Cardiac muscle cell (in vitro differentiated cells and primary cell): ENCODE measurements at regions not wholly inside any gene's neighbourhood (a gene's known extent, or its start where the extent isn't known, plus 50 kb on each side); places are given as distances from the start of the nearest gene placed in this dataset.
A peak's percentile ranks its signal among the peaks of the same experiment; 100 is the strongest.
"Not testable (repeated sequence)": the region's sequence is repeated elsewhere in the genome, so short reads cannot be mapped to it uniquely, and the experiment has no call there.

Experiments
- DNase-seq, 2 donors: peaks; one replicate each; pipeline versions ENCODE4 v3.0.0 to v3.0.0-alpha.2; 2010 to 2017; ENCODE audit warnings: low read depth in 1 of 2, low spot score in 1 of 2
- H3K27ac ChIP-seq: fragments of 200-600 bp; sonication (generic); 2 replicates; pipeline ENCODE4 v1.5.1; 2016
- H3K27me3 ChIP-seq: fragments of 200-600 bp; sonication (generic); 2 replicates; pipeline ENCODE4 v1.6.0; 2016; ENCODE audit warnings: control low read depth
- H3K36me3 ChIP-seq: fragments of 200-600 bp; sonication (generic); 2 replicates; pipeline ENCODE4 v1.5.1; 2016; ENCODE audit warnings: control low read depth
- H3K4me1 ChIP-seq: fragments of 200-600 bp; sonication (generic); 2 replicates; pipeline ENCODE4 v1.8.1; 2017; ENCODE audit warnings: low read depth, mild to moderate bottlenecking, mixed run types
- H3K4me3 ChIP-seq: fragments of 200-600 bp; sonication (generic); 2 replicates; pipeline ENCODE4 v1.5.1; 2016; ENCODE audit warnings: mild to moderate bottlenecking
- H3K9me3 ChIP-seq: fragments of 200-600 bp; sonication (generic); 2 replicates; pipeline ENCODE4 v1.5.1; 2017; ENCODE audit warnings: low read depth, mild to moderate bottlenecking, control low read depth
- CTCF ChIP-seq: IDR thresholded peaks from 2 replicates; pipeline ENCODE4 v1.5.1; 2012; ENCODE audit warnings: low read depth, mild to moderate bottlenecking, low read length

- peak; percentile 61 to 96 for DNase-seq
- no peaks in the 10 kb centered on the region for H3K27me3 ChIP-seq
- H3K27ac ChIP-seq, result peak overlapping the region; percentile 73
- TF ChIP-seq CTCF, result no peak
- H3K9me3 ChIP-seq, result no peaks in the 10 kb centered on the region
- H3K4me1 ChIP-seq, result peaks cover 18% of the 10 kb centered on the region
- H3K36me3 ChIP-seq, result no peaks in the 10 kb centered on the region
- H3K4me3 ChIP-seq, result no peak overlapping the region
Observed at GRCh38 chr11:130677486-130678153, 229.2 kb downstream of the ADAMTS15 start.

- no peak for TF ChIP-seq CTCF
- Histone ChIP-seq H3K27ac (no peak overlapping the region), H3K9me3 (no peaks in the 10 kb centered on the region), H3K4me1 (peaks cover 18% of the 10 kb centered on the region), H3K36me3 (no peaks in the 10 kb centered on the region), H3K4me3 (no peak overlapping the region), H3K27me3 (no peaks in the 10 kb centered on the region)
- no peak for DNase-seq
Observed at GRCh38 chr11:130679247-130679646, 230.8 kb downstream of the ADAMTS15 start.

GRCh38 chr11:130682471-130682870 is 233.8 kb downstream of the SNX19 start:
- not testable (repeated sequence) for H3K27me3 ChIP-seq, DNase-seq, H3K4me1 ChIP-seq, H3K9me3 ChIP-seq, H3K4me3 ChIP-seq, H3K27ac ChIP-seq, H3K36me3 ChIP-seq

- Histone ChIP-seq H3K4me3 (no peak overlapping the region), H3K36me3 (no peaks in the 10 kb centered on the region), H3K27ac (no peak overlapping the region), H3K4me1 (no peaks in the 10 kb centered on the region), H3K9me3 (peaks cover 3% of the 10 kb centered on the region), H3K27me3 (no peaks in the 10 kb centered on the region)
- no peak for TF ChIP-seq CTCF
- peak in 1 of 2 donors; percentile 75 for DNase-seq
Observed at GRCh38 chr11:130689222-130689908, 226.9 kb downstream of the SNX19 start.

GRCh38 chr11:130691581-130691980 is 224.7 kb downstream of the SNX19 start:
- no peaks in the 10 kb centered on the region for H3K4me1 ChIP-seq
- H3K36me3 ChIP-seq, result no peaks in the 10 kb centered on the region
- TF ChIP-seq CTCF, result no peak
- H3K4me3 ChIP-seq, result no peak overlapping the region
- H3K27me3 ChIP-seq, result no peaks in the 10 kb centered on the region
- DNase-seq, result no peak
- peaks cover 3% of the 10 kb centered on the region for H3K9me3 ChIP-seq
- H3K27ac ChIP-seq, result no peak overlapping the region

GRCh38 chr11:130692220-130692619 is 224.1 kb downstream of the SNX19 start:
- Histone ChIP-seq H3K27me3 (no peaks in the 10 kb centered on the region), H3K36me3 (no peaks in the 10 kb centered on the region), H3K27ac (no peak overlapping the region), H3K9me3 (peaks cover 3% of the 10 kb centered on the region), H3K4me3 (no peak overlapping the region), H3K4me1 (no peaks in the 10 kb centered on the region)
- no peak for DNase-seq
- no peak for TF ChIP-seq CTCF
